Brain microvascular endothelial cell (primary cell): ENCODE measurements at regions not wholly inside any gene's neighbourhood (a gene's known extent, or its start where the extent isn't known, plus 50 kb on each side); places are given as distances from the start of the nearest gene placed in this dataset.

Experiments used
- DNase-seq: peaks from one replicate; pipeline ENCODE4 v3.0.0-alpha.2; 2020
- H3K27ac ChIP-seq: fragments of 250-450 bp; sonication (Bioruptor Pico); 2 replicates; pipeline ENCODE4 v1.5.1; 2020; ENCODE audit warnings: mild to moderate bottlenecking, moderate library complexity
- H3K27me3 ChIP-seq: fragments of 250-450 bp; sonication (Bioruptor Pico); replicated peaks from 2 replicates; pipeline ENCODE4 v1.5.1; 2020; ENCODE audit warnings: mild to moderate bottlenecking
- H3K36me3 ChIP-seq: fragments of 250-450 bp; sonication (Bioruptor Pico); replicated peaks from 2 replicates; pipeline ENCODE4 v1.5.1; 2020; ENCODE audit warnings: mild to moderate bottlenecking
- H3K4me3 ChIP-seq: 2 replicates; pipeline ENCODE4 v1.5.1; 2011; ENCODE audit warnings: low read depth, mild to moderate bottlenecking, control low read depth, low read length, moderate library complexity
- CTCF ChIP-seq: IDR thresholded peaks from 2 replicates; pipeline ENCODE4 v1.5.1; 2011; ENCODE audit warnings: low read depth, mild to moderate bottlenecking, moderate library complexity, low read length, control low read depth, inconsistent platforms; ENCODE audit errors: missing control alignments
- in situ Hi-C: cut with HindIII; loops from 2 replicates; pipeline ENCODE4 v1.10.0; 2017; ENCODE audit warnings: low sequenced_read_pairs, low pct_ligation_motif_present

- no peak for TF ChIP-seq CTCF
- Histone ChIP-seq H3K4me3 (no peak overlapping the region), H3K36me3 (no peaks in the 10 kb centered on the region), H3K27ac (no peak overlapping the region), H3K27me3 (no peaks in the 10 kb centered on the region)
- no peak for DNase-seq
- in situ Hi-C loops: no loop called here
These were observed 179.4 kb upstream of the SEMA3C start for GRCh38 chr7:81098213-81098612.

GRCh38 chr7:81094952-81095351 lies 176.1 kb upstream of the SEMA3C start:
- H3K27me3 ChIP-seq: no peaks in the 10 kb centered on the region
- DNase-seq: no peak
- in situ Hi-C loops: no loop called here
- no peak overlapping the region for H3K4me3 ChIP-seq
- no peak for TF ChIP-seq CTCF
- H3K36me3 ChIP-seq: no peaks in the 10 kb centered on the region
- H3K27ac ChIP-seq: no peak overlapping the region

- TF ChIP-seq CTCF: no peak
- in situ Hi-C loops: no loop called here
These were observed 162.8 kb upstream of the SEMA3C start for GRCh38 chr7:81081616-81082015.

GRCh38 chr7:81080553-81080952 lies 161.7 kb upstream of the SEMA3C start:
- H3K4me3 ChIP-seq: no peak overlapping the region
- no peak for DNase-seq

More at GRCh38 chr7:81081616-81082015, 162.8 kb upstream of the SEMA3C start:
- Histone ChIP-seq H3K27ac (no peak overlapping the region), H3K4me3 (no peak overlapping the region), H3K36me3 (no peaks in the 10 kb centered on the region), H3K27me3 (no peaks in the 10 kb centered on the region)
- DNase-seq: no peak

GRCh38 chr7:81079746-81080145 lies 160.9 kb upstream of the SEMA3C start:
- Histone ChIP-seq H3K27ac (no peak overlapping the region), H3K36me3 (no peaks in the 10 kb centered on the region), H3K27me3 (no peaks in the 10 kb centered on the region), H3K4me3 (no peak overlapping the region)
- no peak for DNase-seq
- in situ Hi-C loops: no loop called here
- TF ChIP-seq CTCF: no peak

More at GRCh38 chr7:81080553-81080952, 161.7 kb upstream of the SEMA3C start:
- in situ Hi-C loops: no loop called here
- Histone ChIP-seq H3K36me3 (no peaks in the 10 kb centered on the region), H3K27ac (no peak overlapping the region), H3K27me3 (no peaks in the 10 kb centered on the region)
- no peak for TF ChIP-seq CTCF

GRCh38 chr7:81075150-81075549 lies 156.3 kb upstream of the SEMA3C start:
- no peak for TF ChIP-seq CTCF
- DNase-seq: no peak

More at GRCh38 chr7:81075150-81075549, 156.3 kb upstream of the SEMA3C start:
- Histone ChIP-seq H3K4me3 (no peak overlapping the region), H3K27ac (no peak overlapping the region), H3K36me3 (no peaks in the 10 kb centered on the region), H3K27me3 (no peaks in the 10 kb centered on the region)
- in situ Hi-C loops: no loop called here
